GM21717 (cell line): ENCODE measurements at regions not wholly inside any gene's neighbourhood (a gene's known extent, or its start where the extent isn't known, plus 50 kb on each side); places are given as distances from the start of the nearest gene placed in this dataset.

Experiments
- ATAC-seq: cut with Tn5 transposase; IDR thresholded peaks from one replicate; pipeline ENCODE4 v1.9.1; 2021; ENCODE audit warnings: mild to moderate bottlenecking, moderate library complexity; ENCODE audit not compliant: unreplicated experiment

GRCh38 chr12:39127401-39127800, 222.0 kb upstream of the CPNE8 start:
- no peak for ATAC-seq

GRCh38 chr12:39125566-39125965, 220.2 kb upstream of the CPNE8 start:
- no peak for ATAC-seq

GRCh38 chr12:39124768-39125167, 219.4 kb upstream of the CPNE8 start:
- ATAC-seq: no peak

GRCh38 chr12:39123580-39124253, 218.3 kb upstream of the CPNE8 start:
- no peak for ATAC-seq

DNA sequence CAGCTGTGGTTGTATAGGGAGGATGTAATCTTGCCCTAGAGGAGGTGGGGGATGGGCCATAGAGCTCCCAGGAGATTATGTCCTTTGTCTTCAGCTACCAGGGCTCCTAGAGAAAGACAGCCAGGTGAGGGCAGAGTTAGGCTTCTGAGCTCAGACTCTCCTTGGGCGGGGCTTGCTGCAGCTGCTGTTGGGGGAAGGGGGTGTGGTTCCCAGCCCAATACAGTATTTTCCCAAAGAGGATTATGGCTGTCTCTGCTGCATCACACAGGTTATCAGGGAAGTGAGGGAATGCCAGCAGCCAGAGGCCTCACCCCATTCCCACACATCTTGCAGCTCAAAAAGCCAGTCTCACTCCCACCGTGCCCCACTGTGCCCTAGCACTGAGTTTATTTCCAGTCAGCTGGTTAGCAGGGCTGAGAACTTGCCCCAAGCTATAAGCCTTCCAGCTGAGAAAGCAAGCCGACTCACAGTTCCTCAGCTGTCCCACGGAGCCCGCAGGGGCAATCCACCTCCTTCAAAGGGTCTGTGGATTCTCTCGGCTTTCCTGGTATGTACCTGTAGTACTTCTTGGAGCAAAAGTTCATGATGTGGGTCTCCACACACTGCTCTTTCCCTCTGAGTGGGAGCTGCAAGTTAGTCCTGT, 217.3 kb upstream of the CPNE8 start:
- no peak for ATAC-seq

GRCh38 chr12:39116861-39117260, 211.5 kb upstream of the CPNE8 start:
- ATAC-seq: no peak

DNA sequence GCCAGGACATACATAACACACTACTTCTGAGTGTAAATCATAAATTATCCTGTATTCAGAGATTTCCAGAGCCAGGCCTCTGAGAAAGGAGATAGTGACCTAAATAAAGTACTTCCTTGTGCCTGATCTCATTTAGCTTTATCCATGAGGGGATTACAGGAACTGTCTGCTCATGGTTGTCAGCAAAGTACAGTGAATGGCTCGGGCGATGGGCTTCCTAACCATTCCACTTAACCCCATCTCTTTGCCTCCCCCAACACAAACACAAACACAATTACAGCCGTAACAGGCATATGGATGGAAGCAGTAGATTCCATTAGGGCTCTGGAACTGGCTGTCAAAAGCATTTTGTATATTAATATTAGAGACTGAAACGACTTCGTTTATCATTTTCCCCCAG, 206.7 kb upstream of the CPNE8 start:
- no peak for ATAC-seq

DNA sequence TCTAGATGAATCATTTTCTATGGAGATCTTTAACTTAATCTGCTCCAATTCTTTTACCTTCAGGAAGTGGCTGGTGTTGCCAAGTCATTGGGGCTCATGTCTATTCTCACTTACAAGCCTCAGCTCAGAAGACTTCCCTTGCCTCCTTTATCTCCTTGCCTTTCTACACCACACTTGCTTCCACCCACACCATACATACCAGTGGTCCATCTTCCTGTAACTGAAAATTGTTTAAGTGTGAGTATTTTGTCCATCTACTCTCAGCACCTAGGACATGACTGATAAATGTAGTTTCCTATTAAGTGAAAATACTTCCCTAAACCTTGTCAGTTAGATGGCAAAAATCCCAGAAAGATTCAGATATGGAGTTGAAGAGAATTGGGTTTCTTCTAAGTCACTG, 199.7 kb upstream of the CPNE8 start:
- ATAC-seq: no peak

DNA sequence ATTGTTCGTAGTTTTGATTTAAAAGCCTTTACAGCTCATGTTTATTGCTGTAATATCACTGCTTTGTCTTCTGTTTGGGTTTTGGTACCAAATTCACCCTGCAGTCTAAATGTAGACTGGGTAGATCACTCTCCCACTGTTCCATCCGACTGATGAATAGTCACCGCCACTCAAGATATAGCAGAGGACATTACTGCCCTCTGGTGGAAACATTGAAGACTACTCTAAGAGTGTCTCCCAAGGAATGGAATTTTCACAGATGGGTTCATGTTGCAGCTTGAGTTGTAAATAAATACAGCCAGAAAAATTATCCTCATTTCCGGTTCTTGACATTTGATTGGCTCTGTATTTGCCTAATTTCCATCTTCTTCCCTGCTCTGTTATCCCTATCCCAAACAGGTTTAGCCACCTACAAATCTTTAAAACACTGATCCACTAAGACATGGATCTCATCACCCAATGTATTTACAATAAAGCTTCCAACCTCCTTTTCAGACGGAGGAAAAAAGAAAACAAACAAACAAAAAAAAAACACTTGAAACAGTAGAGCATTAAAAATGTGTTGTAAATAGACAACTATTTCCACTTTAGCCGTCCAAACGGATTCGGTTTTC, 198.3 kb upstream of the CPNE8 start:
- peak; percentile 88 for ATAC-seq

DNA sequence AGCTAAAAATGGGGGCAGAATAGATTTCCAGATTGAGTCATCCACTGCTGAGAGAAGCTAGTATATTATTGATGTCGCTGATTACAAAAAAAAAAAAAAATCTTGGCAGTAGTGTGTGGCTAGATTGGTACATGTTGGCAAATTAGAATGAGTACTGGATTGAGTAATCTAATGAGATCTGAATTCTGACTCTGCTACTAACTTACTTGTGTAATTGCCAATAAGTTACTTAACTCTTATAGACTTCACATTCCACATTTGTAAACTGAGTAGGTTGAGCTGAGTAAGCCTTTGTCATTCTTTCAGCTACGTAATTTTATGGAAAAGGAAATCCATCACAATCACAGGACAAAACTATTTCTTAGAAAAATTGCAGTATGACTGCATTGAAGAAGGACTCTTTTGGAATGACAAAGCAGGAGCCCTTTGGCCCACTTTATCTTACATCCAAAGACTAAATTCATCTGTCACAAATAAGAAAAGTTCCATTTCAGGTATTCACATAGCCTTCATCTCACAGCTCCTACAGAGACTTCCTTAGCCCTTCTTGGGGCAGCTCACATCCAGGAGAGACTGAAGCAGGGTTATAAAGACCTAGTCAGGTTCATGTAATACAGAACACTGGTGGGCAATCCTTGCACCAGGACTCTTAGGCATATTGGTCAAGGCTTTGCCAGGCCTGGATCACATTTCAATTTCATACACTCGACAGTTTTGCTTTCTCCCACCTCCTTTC, 197.3 kb upstream of the CPNE8 start:
- ATAC-seq: no peak

DNA sequence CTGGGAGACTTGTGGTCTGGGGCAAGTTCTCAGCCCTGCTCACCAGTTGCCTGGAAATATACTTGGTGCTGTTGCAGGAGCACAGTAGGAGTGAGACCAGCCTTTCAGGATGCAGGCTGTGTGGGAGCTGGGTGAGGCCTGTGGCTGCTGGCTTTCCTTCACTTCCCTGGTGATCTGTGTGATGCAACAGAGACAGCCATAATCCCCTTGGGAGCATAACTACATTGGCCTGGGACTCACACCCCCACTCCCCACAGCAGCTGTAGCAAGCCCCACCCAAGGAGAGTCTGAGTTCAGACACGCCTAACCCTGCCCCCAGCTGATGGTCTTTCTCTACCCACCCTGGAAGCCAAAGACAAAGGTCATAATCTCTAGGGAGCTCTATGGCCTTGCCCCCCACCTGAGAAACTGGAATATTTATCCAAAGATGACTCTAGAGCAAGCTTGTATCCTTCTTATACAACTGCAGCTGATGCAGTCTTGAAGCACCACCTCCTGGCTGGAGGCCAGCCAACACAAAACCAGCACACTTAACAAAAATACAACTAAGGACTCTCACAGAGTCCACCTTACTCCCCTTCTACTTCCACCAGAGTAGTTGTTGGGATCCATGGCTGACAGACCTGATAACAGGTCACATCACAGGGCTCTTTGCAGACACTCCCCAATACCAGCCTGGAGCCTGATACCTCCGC, 190.4 kb upstream of the CPNE8 start:
- no peak for ATAC-seq

DNA sequence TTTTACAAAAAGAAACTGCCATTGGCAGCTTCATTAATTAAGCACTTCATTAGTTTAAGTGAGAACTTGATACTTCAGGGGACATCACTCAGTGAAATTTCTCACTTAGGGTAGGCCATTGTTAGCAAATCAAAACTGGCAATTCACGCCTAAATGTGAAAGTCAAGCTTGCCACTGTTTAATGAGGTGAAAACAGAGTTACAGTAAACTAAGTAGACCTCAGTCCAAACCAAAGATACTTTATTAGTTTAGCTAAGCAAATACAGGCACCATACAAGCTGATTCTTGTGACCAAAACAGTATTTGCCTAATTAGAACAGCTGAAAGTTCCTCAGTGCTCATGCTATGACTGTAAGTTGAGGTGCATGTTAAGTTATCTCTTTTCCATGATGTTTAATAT, 176.5 kb upstream of the CPNE8 start:
- ATAC-seq: no peak

DNA sequence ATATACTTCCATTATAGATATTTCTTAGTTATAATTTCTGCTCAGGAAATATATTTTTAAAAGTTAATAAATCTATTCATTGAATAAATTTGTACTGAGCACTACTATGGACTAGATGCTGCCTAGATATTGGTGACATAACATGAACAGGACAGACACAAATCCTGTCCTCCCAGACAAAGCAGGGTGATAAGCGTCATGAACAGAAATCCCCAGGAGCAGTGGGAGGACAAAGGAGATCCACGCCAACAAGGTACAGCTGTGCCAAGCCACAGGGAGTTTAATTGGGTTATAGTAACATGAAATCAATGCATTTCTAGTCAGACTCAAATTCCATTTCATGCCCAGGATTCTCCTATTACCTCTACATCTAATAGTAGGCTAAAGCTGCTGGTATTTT, 171.8 kb upstream of the CPNE8 start:
- ATAC-seq: no peak

DNA sequence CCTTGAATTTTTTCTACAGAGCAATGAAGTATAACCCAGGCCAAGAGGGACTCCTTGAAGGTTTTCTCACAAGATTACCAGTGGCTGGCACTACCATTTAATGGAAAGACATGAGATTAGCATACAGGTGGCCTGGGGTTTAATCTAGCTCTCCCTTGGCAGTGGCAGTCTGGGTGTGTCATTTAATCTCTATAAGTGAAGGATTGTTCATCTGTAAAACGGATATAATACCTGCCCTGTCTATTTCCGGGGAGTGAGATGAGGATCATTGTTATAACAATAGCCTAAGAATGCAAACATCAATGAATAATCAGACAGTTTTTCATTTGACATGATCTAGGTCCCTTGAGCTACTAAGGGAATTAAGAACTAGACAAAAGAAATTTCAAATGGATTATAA, 168.7 kb upstream of the CPNE8 start:
- ATAC-seq: no peak

DNA sequence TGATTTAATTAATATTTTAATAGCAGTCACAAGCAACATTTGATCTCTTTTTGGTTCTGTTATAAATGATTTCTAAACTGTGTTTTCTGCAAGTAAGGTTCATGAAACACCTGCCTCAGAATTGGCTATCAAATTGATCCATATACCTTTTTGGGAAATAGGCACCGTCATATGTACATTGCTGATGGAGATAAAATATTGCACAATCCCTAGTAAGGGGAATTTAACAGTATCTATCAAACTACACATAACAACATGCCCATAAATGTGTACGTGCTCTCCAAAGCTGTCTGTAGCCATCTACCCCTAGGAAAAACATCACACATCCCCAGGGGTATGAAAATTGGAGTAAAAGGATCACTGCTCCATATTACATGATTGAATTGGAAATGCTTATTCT, 167.3 kb upstream of the CPNE8 start:
- no peak for ATAC-seq

GRCh38 chr12:39071611-39072010, 166.2 kb upstream of the CPNE8 start:
- ATAC-seq: no peak

DNA sequence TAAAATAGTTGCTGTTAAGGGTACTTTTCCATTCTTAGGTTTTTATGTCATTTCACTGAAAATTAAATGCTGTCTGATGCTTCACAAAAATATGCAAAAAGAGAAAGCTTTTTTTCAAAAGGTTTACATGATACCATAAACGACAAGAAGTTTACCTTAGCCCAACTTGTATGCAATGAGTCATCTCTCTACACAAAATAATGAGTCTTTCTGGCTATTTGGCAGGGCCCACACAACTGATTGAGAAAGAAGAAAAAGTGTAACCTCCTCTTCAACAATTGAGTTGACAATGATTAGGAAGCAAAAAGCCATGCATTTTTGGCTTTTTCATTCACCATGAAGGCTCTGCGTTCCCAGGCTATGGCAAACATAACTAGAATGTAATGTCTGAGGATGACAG, 165.4 kb upstream of the CPNE8 start:
- ATAC-seq: no peak

- no peak for ATAC-seq
Measured at GRCh38 chr12:39065455-39065854, 160.1 kb upstream of the CPNE8 start.

DNA sequence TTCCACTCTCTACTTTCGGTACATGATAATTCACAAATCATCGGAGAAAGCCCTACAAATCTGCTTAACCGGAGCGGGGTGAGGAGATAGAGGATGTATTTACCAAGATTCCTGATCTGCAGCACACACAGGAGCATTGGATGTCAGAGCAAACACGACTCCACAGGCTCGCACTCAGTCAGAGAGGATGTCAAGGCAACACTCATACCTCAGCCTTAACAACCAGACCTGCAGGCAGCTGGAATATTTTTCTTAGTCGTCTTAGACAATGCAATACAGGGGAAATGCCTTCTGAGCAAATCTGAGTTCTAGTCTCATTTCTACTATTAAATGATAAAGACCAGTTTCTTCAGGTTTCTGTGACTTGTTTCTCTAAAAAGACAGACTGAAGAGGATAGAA, 159.3 kb upstream of the CPNE8 start:
- no peak for ATAC-seq

- no peak for ATAC-seq
Measured at GRCh38 chr12:39062266-39062996, 157.0 kb upstream of the CPNE8 start.

DNA sequence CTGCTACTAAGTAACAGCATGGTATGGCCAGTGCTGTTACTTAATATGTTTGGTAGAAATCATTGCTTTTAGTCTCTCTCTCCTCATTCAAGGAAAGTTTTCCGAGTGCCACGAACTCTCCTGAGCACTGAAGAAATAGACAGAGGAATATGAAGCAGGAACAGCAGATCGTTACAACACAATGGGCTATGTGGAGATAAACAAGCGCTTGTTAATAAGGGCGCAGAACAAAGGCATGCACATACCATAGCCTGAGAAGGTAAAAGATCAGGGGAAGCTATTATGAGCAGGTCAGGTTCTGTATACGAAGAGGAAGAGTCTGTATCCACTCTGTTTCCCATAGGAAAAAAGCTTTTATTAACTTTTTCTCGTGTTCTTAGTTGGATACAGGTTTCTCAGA, 156.2 kb upstream of the CPNE8 start:
- no peak for ATAC-seq
